ENCODE measurements at regions not wholly inside any gene's neighbourhood (a gene's known extent, or its start where the extent isn't known, plus 50 kb on each side); places are given as distances from the start of the nearest gene placed in this dataset.

DNA sequence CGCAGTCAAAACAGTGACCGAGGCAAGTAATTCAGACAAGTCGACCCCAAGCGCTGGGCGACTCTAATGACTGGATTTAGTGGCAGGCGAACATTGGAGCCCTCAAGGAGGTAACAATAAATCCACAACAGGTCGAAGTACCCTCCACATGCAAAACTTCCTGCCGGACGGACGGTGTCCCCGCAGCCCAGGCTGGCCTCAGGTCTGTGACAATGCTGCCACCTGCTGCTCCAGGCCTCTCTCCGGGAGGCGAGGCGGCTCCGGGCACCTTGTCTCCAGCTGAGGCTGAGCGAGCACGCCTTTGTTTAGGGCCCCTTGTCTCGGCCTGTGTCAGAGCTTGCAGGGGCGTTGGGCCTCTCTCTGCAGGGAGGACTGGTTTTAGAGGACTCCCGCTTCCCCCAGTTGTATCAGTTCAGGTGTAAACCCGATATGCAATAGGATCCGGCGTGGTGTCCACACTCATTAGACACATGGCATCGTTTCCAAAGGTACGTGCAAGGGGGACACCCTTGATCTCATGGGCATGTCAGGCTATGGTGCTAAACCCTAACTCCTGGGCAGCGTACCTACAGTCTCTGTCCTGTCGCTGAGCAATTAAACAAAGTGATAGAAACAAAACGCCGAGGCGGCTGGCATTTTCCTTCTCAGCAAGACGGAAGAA, 628.0 kb upstream of the ADAMTS16 start:
- intact Hi-C loops (cut with micrococcal nuclease; ENCODE audit: unreplicated experiment): loop anchor here (2.0 to 10.0 kb wide), 3 partner anchors 130 to 417 kb away; no protein-coding TSS in a partner anchor
- Histone ChIP-seq H3K4me3 (ENCODE audit: low read depth, low read length) (no peak overlapping the region), H3K36me3 (ENCODE audit: control insufficient read depth, insufficient read depth, low read length) (no peaks in the 10 kb centered on the region), H3K4me1 (no peaks in the 10 kb centered on the region), H3K9me3 (no peaks in the 10 kb centered on the region), H3K27me3 (replicated peaks; ENCODE audit: control insufficient read depth, insufficient read depth, low read length) (no peaks in the 10 kb centered on the region)
- no peak overlapping the region for H3K27ac Mint-ChIP-seq (ENCODE audit: unreplicated experiment)
- POLR2A ChIA-PET: no interaction called here
- H3K4me1 Mint-ChIP-seq (ENCODE audit: low read depth, unreplicated experiment): no peaks in the 10 kb centered on the region
- CTCF ChIA-PET: no interaction called here
- H3K9me3 Mint-ChIP-seq (ENCODE audit: unreplicated experiment): no peaks in the 10 kb centered on the region
- peak in 1 of 2 experiments; percentile 67 for TF ChIP-seq CTCF (IDR thresholded peaks at IDR 0.05; ENCODE audit: insufficient read depth in 1 of 2, low read depth in 1 of 2, low read length in 1 of 2, severe bottlenecking in 1 of 2, unreplicated experiment in 1 of 2)
- H3K4me3 Mint-ChIP-seq (ENCODE audit: unreplicated experiment): peak overlapping the region; percentile 10
- no TSS peak for BruUV-seq (replicated peaks)
- no peaks in the 10 kb centered on the region for H3K36me3 Mint-ChIP-seq (ENCODE audit: insufficient read depth, unreplicated experiment)
- peak; percentile 66 to 68 for DNase-seq
- H3K27me3 Mint-ChIP-seq (ENCODE audit: insufficient read depth, unreplicated experiment): peaks cover 3% of the 10 kb centered on the region

DNA sequence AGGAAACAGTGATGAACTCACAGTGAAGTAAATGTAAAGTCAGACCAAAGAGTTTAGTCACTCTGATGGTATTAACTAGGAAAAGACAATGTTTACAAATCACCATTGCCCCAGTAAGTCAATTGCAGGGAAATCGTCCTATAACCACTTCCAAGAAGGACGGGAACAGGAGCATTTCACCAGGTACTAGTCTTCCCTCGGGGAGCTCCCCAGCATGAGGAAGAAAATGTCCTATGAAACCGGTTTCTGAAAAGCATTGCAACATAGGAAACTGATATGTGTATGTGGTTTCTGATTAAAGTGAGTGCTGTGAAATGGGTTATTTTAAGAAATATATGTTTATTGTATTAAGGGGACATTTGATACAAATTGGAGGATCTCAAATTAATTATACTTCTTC, 626.7 kb upstream of the ADAMTS16 start:
- intact Hi-C loops (cut with micrococcal nuclease; ENCODE audit: unreplicated experiment): loop anchor here (2.0 to 10.0 kb wide), 3 partner anchors 129 to 419 kb away; no protein-coding TSS in a partner anchor
- H3K4me1 Mint-ChIP-seq (ENCODE audit: low read depth, unreplicated experiment): no peaks in the 10 kb centered on the region

DNA sequence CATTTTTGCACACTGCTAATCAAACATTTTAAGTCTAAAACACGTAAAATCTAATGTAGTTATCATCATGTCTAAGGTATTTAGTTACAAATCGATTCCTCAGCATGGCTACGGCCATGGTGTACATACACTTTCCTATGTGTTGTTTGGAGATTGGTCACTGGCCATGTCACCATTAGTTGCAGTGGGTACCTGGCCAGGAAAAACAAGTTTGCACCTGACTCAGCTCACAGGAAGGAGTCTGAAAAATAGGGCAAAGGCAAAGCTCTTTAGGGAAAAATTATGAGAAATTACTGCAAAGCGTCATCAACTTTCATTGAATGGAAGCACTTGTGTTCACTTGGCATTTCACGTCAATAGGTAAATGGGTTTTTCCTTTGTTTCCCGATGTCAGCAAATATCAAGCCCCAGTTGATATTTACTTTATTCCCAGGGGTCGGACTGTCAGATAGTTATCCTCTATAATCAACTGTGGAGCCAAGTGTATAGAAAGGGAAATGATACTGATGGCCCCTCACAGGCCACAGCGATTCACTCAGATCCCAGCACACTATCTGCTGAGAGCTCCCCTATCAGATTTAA, 626.0 kb upstream of the ADAMTS16 start:
- POLR2A ChIA-PET: no interaction called here
- intact Hi-C loops (cut with micrococcal nuclease; ENCODE audit: unreplicated experiment): loop anchor here (5.0 to 10.0 kb wide), 2 partner anchors 128 to 419 kb away; no protein-coding TSS in a partner anchor
- no TSS peak for BruUV-seq (replicated peaks)

More for the DNA sequence above, 626.7 kb upstream of the ADAMTS16 start:
- Histone ChIP-seq H3K9me3 (no peaks in the 10 kb centered on the region), H3K4me3 (ENCODE audit: low read depth, low read length) (no peak overlapping the region), H3K4me1 (no peaks in the 10 kb centered on the region), H3K36me3 (ENCODE audit: control insufficient read depth, insufficient read depth, low read length) (no peaks in the 10 kb centered on the region), H3K27me3 (replicated peaks; ENCODE audit: control insufficient read depth, insufficient read depth, low read length) (no peaks in the 10 kb centered on the region)
- ChIA-PET CTCF (no interaction called here), POLR2A (no interaction called here)
- Mint-ChIP-seq H3K27ac (ENCODE audit: unreplicated experiment) (no peak overlapping the region), H3K4me3 (ENCODE audit: unreplicated experiment) (no peak overlapping the region), H3K9me3 (ENCODE audit: unreplicated experiment) (no peaks in the 10 kb centered on the region), H3K27me3 (ENCODE audit: insufficient read depth, unreplicated experiment) (peaks cover 3% of the 10 kb centered on the region), H3K36me3 (ENCODE audit: insufficient read depth, unreplicated experiment) (no peaks in the 10 kb centered on the region)
- no peak for DNase-seq
- no peak for TF ChIP-seq CTCF (IDR thresholded peaks at IDR 0.05; ENCODE audit: insufficient read depth in 1 of 2, low read depth in 1 of 2, low read length in 1 of 2, severe bottlenecking in 1 of 2, unreplicated experiment in 1 of 2)
- BruUV-seq (replicated peaks): no TSS peak

More for the DNA sequence above, 626.0 kb upstream of the ADAMTS16 start:
- Histone ChIP-seq H3K9me3 (no peaks in the 10 kb centered on the region), H3K4me1 (no peaks in the 10 kb centered on the region), H3K4me3 (ENCODE audit: low read depth, low read length) (no peak overlapping the region), H3K27me3 (replicated peaks; ENCODE audit: control insufficient read depth, insufficient read depth, low read length) (no peaks in the 10 kb centered on the region), H3K36me3 (ENCODE audit: control insufficient read depth, insufficient read depth, low read length) (no peaks in the 10 kb centered on the region)
- no peak for TF ChIP-seq CTCF (IDR thresholded peaks at IDR 0.05; ENCODE audit: insufficient read depth in 1 of 2, low read depth in 1 of 2, low read length in 1 of 2, severe bottlenecking in 1 of 2, unreplicated experiment in 1 of 2)
- no peaks in the 10 kb centered on the region for H3K4me1 Mint-ChIP-seq (ENCODE audit: low read depth, unreplicated experiment)
- no peak for DNase-seq
- no peaks in the 10 kb centered on the region for H3K36me3 Mint-ChIP-seq (ENCODE audit: insufficient read depth, unreplicated experiment)
- H3K27ac Mint-ChIP-seq (ENCODE audit: unreplicated experiment): no peak overlapping the region
- H3K4me3 Mint-ChIP-seq (ENCODE audit: unreplicated experiment): no peak overlapping the region
- H3K27me3 Mint-ChIP-seq (ENCODE audit: insufficient read depth, unreplicated experiment): peaks cover 3% of the 10 kb centered on the region
- no peaks in the 10 kb centered on the region for H3K9me3 Mint-ChIP-seq (ENCODE audit: unreplicated experiment)
- CTCF ChIA-PET: no interaction called here

Data from Caco-2 (cell line).